Stimulated activated CD4-positive, alpha-beta T cell treated with anti-CD3 and anti-CD28 coated beads, Interleukin-1b, Interleukin-23, amount 100 ng/mL, for 24 hours (primary cell): ENCODE measurements at regions not wholly inside any gene's neighbourhood (a gene's known extent, or its start where the extent isn't known, plus 50 kb on each side); places are given as distances from the start of the nearest gene placed in this dataset.

Source experiments
- DNase-seq, 4 experiments: peaks; one replicate each; pipeline ENCODE4 v3.0.0-alpha.2; 2020; ENCODE audit warnings: low read depth in 4 of 4, low spot score in 1 of 4

DNA sequence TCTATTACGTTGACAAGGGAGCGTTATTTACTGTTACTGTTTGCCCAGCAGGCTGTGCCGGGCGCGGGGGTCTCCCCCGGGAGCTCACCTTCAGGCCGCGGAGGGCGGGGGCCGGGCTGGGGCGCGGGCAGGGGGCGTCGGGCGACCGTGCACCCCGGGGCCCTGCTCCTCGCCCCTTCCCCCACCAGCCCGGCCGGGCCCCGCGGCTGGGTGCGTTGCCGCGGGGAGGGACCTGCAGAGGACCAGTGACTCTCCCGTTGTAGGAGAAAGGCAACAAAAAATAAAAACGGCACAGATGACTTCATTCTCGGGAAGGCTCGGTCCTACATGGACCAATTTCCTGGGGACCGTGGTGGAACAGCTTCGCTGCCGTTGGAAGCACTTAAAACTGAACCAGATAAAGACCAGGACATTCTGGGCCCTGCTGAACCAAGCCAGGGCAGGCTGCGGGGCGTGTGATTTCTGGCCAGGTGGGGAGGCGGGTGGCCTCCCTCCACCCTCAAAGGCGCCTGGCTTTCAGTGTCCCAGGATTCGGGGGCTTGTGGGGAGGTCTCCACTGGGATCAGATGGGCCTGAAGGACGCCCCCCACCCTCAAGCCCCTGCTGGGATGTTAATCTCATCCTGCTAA lies 57.4 kb downstream of the IGLL1 start:
- no peak for DNase-seq

DNA sequence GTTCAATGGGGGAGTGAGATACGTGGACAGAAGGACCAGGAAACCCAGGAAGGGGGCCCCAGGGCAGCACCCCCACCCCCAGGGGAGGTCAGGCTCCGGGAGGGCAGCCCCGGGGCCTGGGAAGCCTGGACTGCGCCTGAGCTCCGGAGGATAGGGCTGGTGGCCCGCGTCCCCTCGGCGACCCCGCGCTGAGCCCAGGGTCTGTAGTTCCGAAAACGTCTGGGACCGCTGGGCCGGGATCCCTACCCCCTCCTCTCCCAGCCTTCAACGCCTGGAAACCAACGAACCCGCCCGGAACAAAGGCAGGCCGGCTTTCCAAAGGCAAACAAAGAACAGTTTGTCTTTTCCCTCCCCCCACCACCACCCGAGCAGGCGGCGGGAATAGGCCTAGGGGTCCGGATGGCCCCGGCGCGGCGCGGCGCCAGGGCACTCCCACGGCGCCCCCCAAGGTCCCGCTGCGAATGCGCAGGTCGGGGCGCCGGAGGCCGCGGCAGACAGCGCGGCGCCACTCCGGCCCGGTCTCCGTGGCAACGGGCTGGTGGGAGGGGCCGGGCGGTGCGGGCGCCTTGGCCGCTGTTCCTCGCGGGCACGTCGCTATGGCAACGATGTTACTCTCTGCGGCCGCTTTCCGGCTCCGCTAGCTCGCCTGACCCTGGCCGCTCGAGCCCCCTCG lies 58.5 kb downstream of the IGLL1 start:
- DNase-seq: peak; percentile 19 to 68 (median 32)

DNA sequence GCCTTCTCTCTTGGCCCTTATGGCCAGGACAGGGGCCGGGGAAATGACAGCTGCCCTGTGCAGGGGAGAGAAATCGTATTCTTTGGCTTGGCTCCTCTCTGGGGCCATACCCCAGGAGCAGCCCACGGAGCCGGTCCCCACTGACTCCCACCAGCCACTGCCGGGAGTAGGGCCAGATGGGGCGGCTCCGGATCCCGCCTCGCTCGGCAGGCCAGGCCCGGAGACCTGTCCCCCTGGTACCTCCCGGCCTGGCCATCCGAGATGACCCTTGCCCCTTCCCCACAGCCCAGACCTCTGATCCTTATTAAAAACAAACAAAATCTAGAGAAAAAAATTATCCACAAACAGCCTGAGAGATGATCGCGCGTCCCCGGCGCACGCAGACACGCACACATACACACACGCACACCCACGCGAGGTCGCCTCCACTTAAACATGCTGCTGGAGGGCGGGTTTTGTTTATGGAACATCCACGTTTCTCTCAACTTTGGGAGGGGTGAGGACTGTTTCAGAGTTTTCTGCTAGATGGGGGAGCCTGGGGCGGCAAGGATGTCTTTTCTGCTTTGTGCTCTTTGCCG lies 59.1 kb downstream of the IGLL1 start:
- DNase-seq: no peak

DNA sequence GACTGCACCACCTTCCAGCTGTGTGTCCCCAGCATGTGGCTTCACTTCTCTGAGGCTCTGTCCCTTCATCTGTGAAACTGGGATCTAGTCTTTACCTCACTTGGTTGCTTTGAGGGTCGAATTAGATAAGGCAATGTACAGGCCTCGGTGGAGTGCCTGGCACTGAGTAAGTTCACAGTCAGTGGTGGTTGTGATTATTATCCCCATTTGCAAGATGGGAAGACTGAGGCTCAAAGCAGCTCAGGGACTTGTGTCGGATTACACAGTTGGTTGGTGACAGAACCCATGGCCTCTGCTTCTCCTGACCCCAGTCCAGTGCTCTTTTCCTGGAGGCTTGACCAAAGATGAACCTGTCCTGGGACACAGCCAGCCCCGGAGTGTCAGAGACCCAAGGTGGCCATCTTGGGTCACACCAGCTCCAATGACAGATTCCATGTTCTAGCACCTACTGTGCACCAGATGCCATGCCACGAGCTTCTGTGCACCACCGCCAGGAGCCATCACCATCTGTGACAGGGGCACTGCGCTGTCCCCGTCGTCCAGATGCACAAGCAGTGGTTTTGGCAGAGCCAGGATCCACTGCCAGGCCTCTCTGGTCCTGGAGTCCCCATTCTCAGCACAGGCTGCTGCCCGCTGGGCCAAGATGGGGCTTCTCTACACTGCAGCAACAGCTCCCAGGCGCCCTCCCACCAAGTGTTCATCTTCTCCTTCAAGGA lies 60.5 kb downstream of the IGLL1 start:
- no peak for DNase-seq

DNA sequence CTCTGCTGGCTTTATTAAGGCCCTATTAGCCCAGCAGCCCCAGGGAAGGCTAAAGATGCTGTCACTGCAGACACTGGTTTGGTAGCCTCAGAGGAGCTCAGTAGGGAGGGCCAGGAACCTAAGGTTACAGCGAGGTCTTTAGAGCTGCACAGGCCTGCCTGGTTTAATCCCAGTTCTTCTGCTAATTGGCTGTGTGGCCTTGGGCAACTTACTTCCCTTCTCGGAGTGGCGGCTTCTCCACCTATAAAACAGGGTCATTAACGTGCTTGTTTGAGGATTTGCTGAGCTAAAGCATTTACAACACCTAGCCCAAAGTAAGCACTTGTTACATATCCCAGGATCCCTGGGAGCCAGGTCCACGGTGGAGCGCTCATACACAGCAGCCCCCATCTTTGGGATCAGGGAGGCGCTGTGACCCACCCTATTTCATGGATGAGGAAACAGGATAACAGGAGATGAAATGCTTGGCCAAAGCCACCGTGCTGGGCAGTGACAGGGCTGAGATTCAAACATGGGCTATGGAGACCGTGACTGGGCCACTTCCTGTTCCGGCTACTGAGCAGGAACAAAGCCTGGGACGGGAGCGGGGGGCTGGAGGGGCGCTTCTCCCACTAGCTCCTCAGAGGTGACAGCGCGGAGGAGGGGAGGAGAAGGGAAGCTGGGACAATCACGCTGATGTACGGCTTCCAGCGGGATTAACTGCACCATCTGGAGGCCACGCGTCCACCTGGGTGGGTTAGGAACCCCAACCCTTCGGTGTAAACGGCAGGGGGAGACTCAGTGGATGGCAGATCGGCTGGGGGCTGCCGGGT lies 61.5 kb downstream of the IGLL1 start:
- no peak for DNase-seq

DNA sequence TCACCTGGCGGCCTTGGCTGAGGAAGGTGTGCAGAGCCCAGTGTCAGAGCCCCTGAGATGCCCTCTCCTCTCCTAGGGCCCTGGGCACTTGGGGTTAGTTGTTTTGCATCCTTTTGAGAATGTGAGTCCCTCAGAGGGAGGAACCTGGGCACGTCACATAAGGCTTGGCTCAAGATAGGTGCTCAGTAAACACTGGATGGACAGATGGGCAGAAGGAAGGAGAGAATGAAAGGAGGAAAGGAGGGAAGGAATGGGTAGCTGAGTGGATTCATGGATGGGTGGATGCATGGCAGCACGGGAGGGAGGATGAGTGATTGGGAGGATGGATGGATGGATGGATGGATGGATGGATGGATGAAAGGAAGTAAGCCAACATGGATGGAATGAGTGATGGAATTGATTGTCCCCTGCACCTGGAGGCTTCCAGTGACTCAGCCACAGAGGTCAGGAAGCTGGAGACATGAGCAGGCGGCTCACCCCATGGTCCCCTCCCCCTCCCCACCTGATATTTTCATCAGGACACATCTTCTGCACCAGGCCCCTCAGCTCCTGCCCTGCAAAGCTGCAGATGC lies 62.2 kb downstream of the IGLL1 start:
- DNase-seq: no peak

DNA sequence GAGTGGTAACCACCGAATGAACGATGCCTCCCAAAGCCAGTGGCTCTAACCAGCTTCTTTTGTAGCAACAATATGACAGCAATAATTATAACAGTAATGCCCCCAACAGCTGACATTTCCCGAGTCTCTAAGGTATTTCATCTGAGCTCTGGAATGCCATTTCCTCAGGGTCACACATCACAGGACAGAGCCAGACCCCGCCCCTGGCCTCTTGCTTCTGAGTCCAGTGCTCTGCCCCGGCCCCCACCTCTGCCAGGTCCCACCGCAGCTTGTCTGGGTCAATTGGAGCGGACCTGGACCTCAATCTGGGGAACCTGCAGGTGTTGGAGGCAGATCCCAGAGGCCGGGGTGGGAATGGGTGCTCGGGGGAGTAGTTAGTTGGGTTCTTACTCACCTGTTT lies 63.8 kb downstream of the IGLL1 start:
- no peak for DNase-seq

DNA sequence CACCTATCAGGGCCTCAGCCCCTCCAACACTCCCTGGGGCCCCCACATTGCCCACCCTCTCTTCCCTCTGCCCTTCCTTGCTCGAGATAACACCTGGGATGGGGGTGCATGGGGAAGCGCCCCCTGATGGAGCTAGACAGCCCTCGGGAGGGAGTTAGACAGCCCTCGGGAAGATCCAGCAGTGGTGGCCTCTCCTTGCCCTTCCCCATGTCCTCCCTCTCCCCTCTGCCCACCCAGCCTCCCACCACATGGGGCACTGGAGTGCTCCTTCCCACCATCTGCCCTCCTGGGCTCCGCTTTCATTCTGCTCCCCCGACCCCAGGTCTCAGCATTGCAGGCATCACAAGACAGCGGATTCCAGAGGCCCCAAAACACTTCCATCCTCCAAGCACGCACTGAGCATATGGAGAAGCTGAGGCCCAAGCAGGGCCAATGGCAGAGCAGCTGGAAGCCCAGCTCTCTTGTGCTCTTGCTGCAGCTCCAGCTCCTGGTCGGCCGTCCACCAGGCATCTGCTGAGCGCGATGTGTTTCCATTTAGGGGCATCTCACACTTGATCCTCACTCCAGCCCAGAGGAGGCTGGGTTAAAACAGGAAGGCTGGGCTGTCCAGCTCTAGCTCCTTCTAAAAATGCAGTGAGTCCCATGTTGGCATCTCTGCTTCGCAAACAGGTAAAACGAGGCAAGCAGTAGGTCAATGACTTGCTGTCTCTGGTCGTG lies 65.6 kb downstream of the IGLL1 start:
- no peak for DNase-seq

DNA sequence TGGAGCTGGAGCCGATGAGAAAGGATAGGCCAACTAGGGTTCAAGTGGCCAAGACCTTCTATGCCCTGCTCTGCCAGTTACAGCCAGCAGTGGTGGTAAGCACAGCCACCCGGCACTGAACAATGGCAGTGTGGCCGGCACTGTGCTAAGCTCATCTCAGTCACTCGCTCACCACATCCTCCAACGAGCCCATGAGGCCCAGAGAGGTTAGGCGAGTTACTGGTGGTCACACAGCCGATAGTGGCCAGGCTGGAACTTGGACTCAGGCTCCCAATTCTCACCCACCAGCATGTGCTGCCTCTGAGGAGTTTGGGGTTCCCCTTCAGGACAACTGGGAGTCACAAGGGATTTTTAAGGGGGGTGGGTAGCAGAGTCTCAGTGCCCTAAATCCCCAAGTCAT lies 66.4 kb downstream of the IGLL1 start:
- DNase-seq: no peak

DNA sequence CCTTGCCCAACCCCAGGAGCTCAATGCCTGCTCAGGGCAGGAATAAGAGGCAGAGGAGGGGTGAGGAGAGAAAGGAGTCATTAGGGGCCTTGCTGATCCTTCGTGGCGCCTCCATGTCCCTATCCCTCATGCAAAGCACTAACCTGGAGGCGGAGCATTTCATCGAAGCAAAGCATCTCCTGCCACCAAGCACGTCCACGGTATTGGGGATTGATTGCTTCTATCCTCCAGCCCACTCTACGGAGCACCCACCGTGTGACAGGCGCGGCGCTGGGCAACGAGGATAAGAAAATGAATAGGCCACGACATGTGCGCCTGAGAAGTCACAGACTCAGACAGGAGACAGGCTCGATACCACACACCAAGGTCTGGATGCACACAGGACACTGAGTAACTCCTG lies 67.0 kb downstream of the IGLL1 start:
- no peak for DNase-seq

DNA sequence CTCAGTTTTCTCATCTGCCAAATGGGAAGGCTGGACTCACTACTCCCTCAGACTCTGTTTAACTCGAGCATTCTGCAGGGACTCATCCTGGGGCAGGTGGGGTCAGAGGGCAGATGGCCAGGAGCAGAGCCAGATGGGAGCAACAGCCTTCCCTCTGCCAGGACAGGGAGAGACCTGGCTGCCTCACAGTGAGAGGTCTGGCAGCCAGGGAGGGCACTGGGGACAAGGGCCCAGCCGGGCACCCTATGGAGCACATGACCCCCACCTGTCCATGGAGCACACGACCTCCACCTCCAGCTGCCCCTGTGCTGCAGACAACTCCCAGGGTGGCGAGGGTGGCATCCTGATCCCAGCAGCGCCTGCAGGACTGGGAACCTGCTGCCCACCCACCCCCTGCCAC lies 67.4 kb downstream of the IGLL1 start:
- DNase-seq: no peak

DNA sequence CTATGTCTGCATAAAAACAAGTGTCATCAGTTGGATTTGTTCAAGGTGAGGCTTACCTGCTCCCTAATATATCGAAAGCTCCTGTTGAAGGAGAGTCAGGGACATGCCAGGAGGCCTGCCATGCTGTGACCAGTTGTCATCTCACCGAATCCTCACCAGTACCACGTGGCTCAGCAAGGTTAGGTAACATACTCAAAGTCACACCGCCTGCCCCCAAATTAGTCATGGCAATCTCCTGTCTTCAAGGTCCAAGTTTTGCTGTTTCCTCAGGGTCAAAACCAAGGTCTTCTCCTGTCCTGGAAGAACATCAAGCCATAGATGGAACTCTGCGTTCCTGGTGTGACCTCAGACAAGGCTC lies 67.8 kb downstream of the IGLL1 start:
- no peak for DNase-seq

DNA sequence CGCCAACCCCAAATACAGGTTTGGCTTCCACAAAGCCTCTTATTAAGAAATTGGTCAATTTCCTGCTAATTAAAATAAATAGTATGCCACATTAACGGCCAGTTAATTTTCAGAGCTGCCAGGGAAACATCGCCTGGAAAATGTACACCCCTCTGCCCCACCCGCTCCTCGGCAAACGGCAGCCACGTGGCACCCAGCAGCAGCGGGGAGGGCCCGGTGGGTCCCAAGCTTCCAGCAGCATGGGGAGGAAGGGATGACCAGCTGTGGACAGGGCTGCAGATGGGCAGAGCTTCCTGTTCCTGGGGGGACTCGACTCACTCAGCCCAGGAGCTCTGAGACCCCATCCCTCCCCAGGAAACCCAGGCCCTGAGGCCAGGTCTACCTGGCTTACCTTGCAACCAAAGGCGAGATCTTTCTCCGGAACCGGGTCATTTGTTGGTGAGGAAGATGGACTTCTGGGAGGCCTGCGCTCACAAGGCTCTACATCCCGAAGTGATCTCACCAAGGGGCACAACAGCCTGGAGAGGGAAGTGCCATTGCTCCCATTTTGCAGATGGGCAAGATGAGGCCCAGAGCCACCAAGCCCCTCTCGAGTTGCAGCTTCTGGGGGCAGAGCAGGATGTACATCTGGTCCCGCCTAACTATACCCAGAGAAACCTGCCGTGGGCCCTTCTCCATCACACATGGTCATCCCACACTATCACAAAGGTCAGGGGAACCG lies 68.3 kb downstream of the IGLL1 start:
- no peak for DNase-seq

DNA sequence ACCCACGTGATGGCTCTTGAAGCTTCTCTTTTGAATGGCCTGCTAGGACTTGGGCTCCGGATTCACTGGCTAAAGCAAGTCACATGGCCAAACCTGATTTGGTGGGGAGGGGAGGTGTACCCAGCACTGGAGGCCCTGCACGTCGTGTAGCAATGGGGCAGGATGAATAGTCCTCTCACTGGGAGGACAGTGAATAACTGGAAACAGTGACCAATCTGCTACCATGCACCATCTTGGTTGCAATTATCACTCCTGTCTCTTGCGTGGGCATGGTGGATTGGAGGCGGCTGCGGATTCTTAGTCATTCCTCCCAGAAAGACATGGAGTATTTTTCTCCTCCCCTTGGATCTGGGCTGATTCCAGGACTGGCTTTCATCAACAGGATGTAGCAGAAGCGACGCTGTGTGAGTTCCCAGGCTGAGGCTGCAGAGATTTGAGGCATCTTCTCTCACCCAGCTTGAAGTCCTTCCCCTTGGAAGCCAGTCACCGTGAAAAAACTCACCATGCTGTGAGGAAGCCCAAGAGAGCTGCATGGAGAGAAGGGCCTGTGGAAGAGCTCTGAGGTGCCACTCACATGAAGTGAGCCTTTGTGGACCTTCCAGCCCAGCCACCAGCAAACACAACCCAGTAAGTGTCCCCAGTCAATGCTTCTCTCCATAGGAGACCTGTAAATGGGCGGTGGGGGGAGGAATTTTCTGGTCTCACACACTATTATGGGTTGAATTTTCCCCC lies 70.4 kb downstream of the IGLL1 start:
- no peak for DNase-seq

DNA sequence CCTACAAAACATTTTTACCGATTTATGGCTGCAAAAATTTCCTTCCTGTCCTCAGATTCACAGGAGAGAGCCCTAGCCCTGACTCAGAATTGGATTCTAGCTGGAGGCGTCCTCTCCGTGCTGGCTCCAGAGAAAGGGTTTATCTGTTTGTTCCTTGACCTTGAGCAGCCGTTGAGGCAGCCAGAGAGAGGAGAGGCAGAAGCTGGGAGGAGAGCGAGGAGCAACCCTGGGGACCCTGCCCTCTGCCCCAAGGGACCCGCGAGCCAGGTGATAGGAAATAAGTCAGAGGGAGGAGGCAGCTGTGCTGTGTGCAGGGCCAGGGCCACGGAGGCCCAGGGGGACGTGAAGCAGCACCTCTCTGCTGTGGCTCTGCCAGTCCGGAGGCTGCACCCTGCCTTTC lies 75.6 kb downstream of the IGLL1 start:
- DNase-seq: no peak

DNA sequence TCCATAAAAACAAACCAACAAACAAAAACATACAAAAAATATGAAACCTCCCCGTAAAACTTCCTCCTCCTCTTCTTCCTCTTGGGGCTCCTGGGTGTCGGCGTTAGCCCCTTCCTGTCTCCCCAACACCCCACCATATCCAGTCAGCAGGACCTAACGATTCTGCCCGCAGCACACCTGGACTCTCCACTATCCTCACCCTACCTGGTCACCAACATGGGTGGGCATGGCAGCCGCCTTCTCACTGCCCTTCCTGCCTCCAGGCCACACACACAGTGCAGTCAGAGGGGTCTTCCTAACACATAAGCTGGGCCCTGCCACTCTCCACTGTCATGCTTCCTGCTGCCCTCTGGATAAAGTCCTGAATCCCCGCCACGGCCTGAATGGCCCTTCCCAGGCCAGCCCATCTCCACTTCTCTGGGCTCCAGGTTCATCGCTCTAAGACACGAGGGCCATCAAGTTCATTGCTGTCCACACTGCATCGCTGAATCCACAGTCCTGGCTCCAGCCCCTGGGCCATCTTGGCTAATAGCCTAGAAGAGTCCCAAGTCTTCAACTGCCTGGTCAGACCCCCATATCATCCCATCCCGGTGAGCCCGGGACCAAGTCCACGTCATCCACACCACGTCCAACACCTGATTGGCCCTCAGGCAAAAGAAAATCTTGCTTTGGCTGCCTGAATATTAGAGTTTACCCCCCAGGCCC lies 76.2 kb downstream of the IGLL1 start:
- no peak for DNase-seq

DNA sequence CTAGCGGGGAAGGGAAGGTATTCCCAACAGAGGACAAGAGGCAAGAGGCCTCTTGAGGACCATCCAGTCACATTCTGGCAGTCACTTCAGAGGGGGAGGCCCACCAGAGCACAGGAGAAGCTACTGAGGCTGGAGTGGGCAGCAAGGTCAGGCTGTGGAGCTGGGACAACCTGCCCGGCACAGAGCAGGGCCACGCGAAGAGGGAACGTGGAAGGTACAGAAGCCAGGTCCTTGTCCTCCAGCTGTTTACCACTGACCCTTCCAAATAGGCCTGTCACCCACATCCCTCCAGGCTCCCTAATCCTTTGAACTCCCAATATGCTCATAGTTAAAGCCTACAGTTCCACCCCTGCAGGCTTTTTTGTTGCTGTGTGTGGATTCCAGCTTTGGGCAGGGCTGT lies 76.9 kb downstream of the IGLL1 start:
- DNase-seq: no peak

DNA sequence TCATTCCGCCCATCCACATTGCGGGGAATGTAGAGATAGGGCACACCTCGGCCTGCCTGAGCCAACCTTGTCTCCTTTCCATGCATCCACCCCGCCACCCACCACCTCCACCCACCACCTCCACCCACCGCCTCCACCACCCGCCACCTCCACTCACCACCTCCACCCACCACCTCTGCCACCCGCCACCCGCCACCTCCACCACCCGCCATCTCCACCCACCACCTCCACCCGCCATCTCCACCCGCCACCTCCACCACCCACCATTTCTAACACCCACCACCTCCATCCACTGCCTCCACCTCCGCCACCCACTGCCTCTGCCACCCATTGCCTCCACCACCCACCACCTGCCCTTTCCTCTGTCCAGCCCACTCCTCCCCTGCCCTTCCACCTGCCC lies 78.4 kb downstream of the IGLL1 start:
- no peak for DNase-seq

DNA sequence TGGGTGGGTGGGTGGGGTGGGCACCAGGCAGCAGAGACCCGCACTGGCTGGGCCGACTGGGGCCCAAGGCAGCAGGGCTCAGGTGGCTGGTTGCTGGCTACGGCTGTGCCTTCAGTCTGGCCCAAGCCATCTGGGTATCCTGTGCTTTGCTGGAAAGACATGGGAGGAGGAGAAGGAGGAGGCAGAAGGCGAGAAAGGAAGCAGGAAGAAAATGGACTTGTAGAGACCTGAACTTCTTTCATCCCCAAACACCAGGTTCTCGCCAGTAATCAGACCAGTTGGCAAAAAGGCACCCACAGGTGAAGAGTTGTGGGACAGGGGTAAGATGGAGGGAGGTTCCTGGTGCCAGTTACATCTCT lies 78.8 kb downstream of the IGLL1 start:
- no peak for DNase-seq
